Activated CD4-positive, alpha-beta T cell treated with anti-CD3 and anti-CD28 coated beads for 36 hours (primary cell): ENCODE measurements at regions not wholly inside any gene's neighbourhood (a gene's known extent, or its start where the extent isn't known, plus 50 kb on each side); places are given as distances from the start of the nearest gene placed in this dataset.
"Not testable (repeated sequence)": the region's sequence is repeated elsewhere in the genome, so short reads cannot be mapped to it uniquely, and the experiment has no call there.

Source experiments
- ATAC-seq: fragments of 200-7000 bp; cut with Tn5 transposase; one replicate; pipeline ENCODE4 v1.10.0; 2021; ENCODE audit warnings: mild to moderate bottlenecking, moderate library complexity
- CTCF ChIA-PET: fragments of 350-600 bp; sonication (Branson Sonifier 250); formaldehyde crosslinking; loops from one replicate; lab custom pipeline; 2021; ENCODE audit warnings: antibody characterized with exemption; lab: Charles Lee
- POLR2A ChIA-PET: fragments of 350-600 bp; sonication (Branson Sonifier 250); formaldehyde crosslinking; loops from one replicate; lab custom pipeline; 2021; ENCODE audit warnings: antibody characterized with exemption, inconsistent platforms; lab: Charles Lee
- DNase-seq: peaks from one replicate; pipeline ENCODE4 v3.0.0-alpha.2; 2020
- H3K27ac Mint-ChIP-seq: one replicate; pipeline ENCODE4 v1.8.0; 2021; ENCODE audit warnings: mixed read lengths
- H3K27me3 Mint-ChIP-seq: one replicate; pipeline ENCODE4 v1.8.0; 2021; ENCODE audit warnings: mixed read lengths
- H3K36me3 Mint-ChIP-seq: one replicate; pipeline ENCODE4 v1.8.0; 2021; ENCODE audit warnings: low read depth, mixed read lengths
- H3K4me1 Mint-ChIP-seq: one replicate; pipeline ENCODE4 v1.8.0; 2021; ENCODE audit warnings: mixed read lengths
- H3K4me3 Mint-ChIP-seq: one replicate; pipeline ENCODE4 v1.8.0; 2021; ENCODE audit warnings: mild to moderate bottlenecking, moderate library complexity, mixed read lengths
- H3K9me3 Mint-ChIP-seq: one replicate; pipeline ENCODE4 v1.8.0; 2021; ENCODE audit warnings: low read depth, mixed read lengths
- intact Hi-C, 2 experiments: fragments of 100-400 bp; cut with DNase I in 1 of 2; cut with micrococcal nuclease in 1 of 2; formaldehyde crosslinking; loops; one replicate each; pipeline versions ENCODE4 v1.14.2 to v1.15.1; 2022 to 2024; cut with DNase I, micrococcal nuclease

- intact Hi-C loops = no loop called here
- Mint-ChIP-seq H3K36me3 (no peaks in the 10 kb centered on the region), H3K9me3 (no peaks in the 10 kb centered on the region), H3K4me1 (no peaks in the 10 kb centered on the region), H3K27ac (no peak overlapping the region), H3K4me3 (no peak overlapping the region), H3K27me3 (no peaks in the 10 kb centered on the region)
- ChIA-PET CTCF (no interaction called here), POLR2A (no interaction called here)
- ATAC-seq (no peak), DNase-seq (no peak)
Observed at GRCh38 chr2:142561656-142562055, 315.8 kb upstream of the KYNU start.

GRCh38 chr2:142557391-142557790, 320.1 kb upstream of the KYNU start:
- DNase-seq (no peak), ATAC-seq (no peak)
- ChIA-PET POLR2A (no interaction called here), CTCF (no interaction called here)
- Mint-ChIP-seq H3K9me3 (no peaks in the 10 kb centered on the region), H3K4me1 (no peaks in the 10 kb centered on the region), H3K27me3 (no peaks in the 10 kb centered on the region), H3K36me3 (no peaks in the 10 kb centered on the region), H3K27ac (no peak overlapping the region), H3K4me3 (no peak overlapping the region)
- intact Hi-C loops = no loop called here

GRCh38 chr2:142545999-142546398, 331.5 kb upstream of the KYNU start:
- CTCF ChIA-PET, H3K36me3 Mint-ChIP-seq, H3K4me3 Mint-ChIP-seq, POLR2A ChIA-PET, H3K27me3 Mint-ChIP-seq, H3K4me1 Mint-ChIP-seq, DNase-seq, intact Hi-C loops, H3K27ac Mint-ChIP-seq, ATAC-seq: not testable (repeated sequence)
- peaks cover 12% of the 10 kb centered on the region for H3K9me3 Mint-ChIP-seq

GRCh38 chr2:142545036-142545435, 332.4 kb upstream of the KYNU start:
- peaks cover 12% of the 10 kb centered on the region for H3K9me3 Mint-ChIP-seq
- CTCF ChIA-PET = interaction anchor here (0.7 kb wide), 1 partner anchor 14 kb away, joined by 3 read pairs; no protein-coding TSS in a partner anchor
- DNase-seq (no peak), ATAC-seq (no peak)
- H3K27ac Mint-ChIP-seq = no peak overlapping the region
- H3K4me1 Mint-ChIP-seq = no peaks in the 10 kb centered on the region
- POLR2A ChIA-PET = no interaction called here
- intact Hi-C loops = no loop called here
- no peaks in the 10 kb centered on the region for H3K36me3 Mint-ChIP-seq
- no peak overlapping the region for H3K4me3 Mint-ChIP-seq
- H3K27me3 Mint-ChIP-seq = no peaks in the 10 kb centered on the region

GRCh38 chr2:142544173-142544572, 333.3 kb upstream of the KYNU start:
- ATAC-seq (no peak), DNase-seq (no peak)
- Mint-ChIP-seq H3K9me3 (peaks cover 10% of the 10 kb centered on the region), H3K4me1 (no peaks in the 10 kb centered on the region), H3K36me3 (no peaks in the 10 kb centered on the region), H3K27me3 (no peaks in the 10 kb centered on the region), H3K27ac (no peak overlapping the region), H3K4me3 (no peak overlapping the region)
- ChIA-PET CTCF (no interaction called here), POLR2A (no interaction called here)
- intact Hi-C loops = no loop called here

- H3K27me3 Mint-ChIP-seq = no peaks in the 10 kb centered on the region
- H3K4me3 Mint-ChIP-seq = no peak overlapping the region
- no peaks in the 10 kb centered on the region for H3K4me1 Mint-ChIP-seq
- no peaks in the 10 kb centered on the region for H3K36me3 Mint-ChIP-seq
- DNase-seq (no peak), ATAC-seq (no peak)
- H3K27ac Mint-ChIP-seq = no peak overlapping the region
- intact Hi-C loops = no loop called here
- H3K9me3 Mint-ChIP-seq = peaks cover 2% of the 10 kb centered on the region
- CTCF ChIA-PET = interaction anchor here (0.6 kb wide), 1 partner anchor 20 kb away, joined by 4 read pairs; no protein-coding TSS in a partner anchor
- POLR2A ChIA-PET = no interaction called here
Observed at GRCh38 chr2:142542431-142542910, 335.0 kb upstream of the KYNU start.

GRCh38 chr2:142536966-142537365, 340.5 kb upstream of the KYNU start:
- POLR2A ChIA-PET = no interaction called here
- no peak for DNase-seq
- no peaks in the 10 kb centered on the region for H3K4me1 Mint-ChIP-seq
- CTCF ChIA-PET = no interaction called here
- H3K27ac Mint-ChIP-seq = no peak overlapping the region
- intact Hi-C loops = no loop called here
- no peaks in the 10 kb centered on the region for H3K27me3 Mint-ChIP-seq
- no peaks in the 10 kb centered on the region for H3K9me3 Mint-ChIP-seq
- H3K4me3 Mint-ChIP-seq = no peak overlapping the region
- ATAC-seq = no peak
- H3K36me3 Mint-ChIP-seq = no peaks in the 10 kb centered on the region

- CTCF ChIA-PET = no interaction called here
- no peaks in the 10 kb centered on the region for H3K36me3 Mint-ChIP-seq
- peaks cover 1% of the 10 kb centered on the region for H3K9me3 Mint-ChIP-seq
- DNase-seq (no peak), ATAC-seq (no peak)
- H3K27ac Mint-ChIP-seq = no peak overlapping the region
- intact Hi-C loops = no loop called here
- H3K4me3 Mint-ChIP-seq = no peak overlapping the region
- no peaks in the 10 kb centered on the region for H3K27me3 Mint-ChIP-seq
- H3K4me1 Mint-ChIP-seq = no peaks in the 10 kb centered on the region
- POLR2A ChIA-PET = no interaction called here
Observed at GRCh38 chr2:142536492-142536891, 341.0 kb upstream of the KYNU start.

GRCh38 chr2:142535311-142535710, 342.2 kb upstream of the KYNU start:
- Mint-ChIP-seq H3K27me3 (no peaks in the 10 kb centered on the region), H3K4me3 (no peak overlapping the region), H3K4me1 (no peaks in the 10 kb centered on the region), H3K36me3 (no peaks in the 10 kb centered on the region), H3K9me3 (peaks cover 1% of the 10 kb centered on the region), H3K27ac (no peak overlapping the region)
- DNase-seq (no peak), ATAC-seq (no peak)
- POLR2A ChIA-PET = no interaction called here
- intact Hi-C loops = no loop called here
- CTCF ChIA-PET = no interaction called here

- H3K4me3 Mint-ChIP-seq = no peak overlapping the region
- no peaks in the 10 kb centered on the region for H3K27me3 Mint-ChIP-seq
- ChIA-PET POLR2A (no interaction called here), CTCF (no interaction called here)
- H3K36me3 Mint-ChIP-seq = no peaks in the 10 kb centered on the region
- DNase-seq (no peak), ATAC-seq (no peak)
- no peaks in the 10 kb centered on the region for H3K4me1 Mint-ChIP-seq
- intact Hi-C loops = no loop called here
- peaks cover 1% of the 10 kb centered on the region for H3K9me3 Mint-ChIP-seq
- no peak overlapping the region for H3K27ac Mint-ChIP-seq
Observed at GRCh38 chr2:142533177-142533576, 344.3 kb upstream of the KYNU start.

- Mint-ChIP-seq H3K9me3 (peaks cover 1% of the 10 kb centered on the region), H3K27ac (no peak overlapping the region), H3K27me3 (no peaks in the 10 kb centered on the region), H3K36me3 (no peaks in the 10 kb centered on the region), H3K4me3 (no peak overlapping the region), H3K4me1 (no peaks in the 10 kb centered on the region)
- DNase-seq (no peak), ATAC-seq (no peak)
- POLR2A ChIA-PET = no interaction called here
- intact Hi-C loops = no loop called here
- CTCF ChIA-PET = no interaction called here
Observed at GRCh38 chr2:142531377-142531776, 346.1 kb upstream of the KYNU start.

- DNase-seq = no peak
- Mint-ChIP-seq H3K27me3 (no peaks in the 10 kb centered on the region), H3K4me1 (no peaks in the 10 kb centered on the region), H3K4me3 (no peak overlapping the region), H3K36me3 (no peaks in the 10 kb centered on the region), H3K9me3 (no peaks in the 10 kb centered on the region), H3K27ac (no peak overlapping the region)
- ChIA-PET POLR2A (no interaction called here), CTCF (no interaction called here)
- no peak for ATAC-seq
- intact Hi-C loops = no loop called here
Observed at GRCh38 chr2:142525720-142526119, 351.7 kb upstream of the KYNU start.

GRCh38 chr2:142521492-142521891, 356.0 kb upstream of the KYNU start:
- Mint-ChIP-seq H3K27me3 (no peaks in the 10 kb centered on the region), H3K27ac (no peak overlapping the region), H3K9me3 (no peaks in the 10 kb centered on the region), H3K4me3 (no peak overlapping the region), H3K4me1 (no peaks in the 10 kb centered on the region), H3K36me3 (no peaks in the 10 kb centered on the region)
- ATAC-seq (no peak), DNase-seq (no peak)
- ChIA-PET CTCF (no interaction called here), POLR2A (no interaction called here)
- intact Hi-C loops = no loop called here
